HepG2 (cell line): ENCODE measurements at regions not wholly inside any gene's neighbourhood (a gene's known extent, or its start where the extent isn't known, plus 50 kb on each side); places are given as distances from the start of the nearest gene placed in this dataset.

Experiments used
- AGO1 ChIP-seq: fragments of 200-400 bp; formaldehyde crosslinking; IDR thresholded peaks from 2 replicates; pipeline ENCODE4 v1.6.1; 2017; ENCODE audit warnings: mild to moderate bottlenecking, low read depth, low read length, moderate library complexity; ENCODE audit not compliant: poor library complexity, severe bottlenecking
- PHF21A ChIP-seq: sonication (generic); formaldehyde crosslinking; IDR thresholded peaks from 2 replicates; pipeline ENCODE4 v1.5.0; 2020; ENCODE audit warnings: mild to moderate bottlenecking, missing genetic modification reagents
- RFXAP ChIP-seq: sonication (generic); formaldehyde crosslinking; IDR thresholded peaks from 2 replicates; pipeline ENCODE4 v1.4.0; 2020; ENCODE audit warnings: missing genetic modification reagents, borderline replicate concordance
- ZBTB1 ChIP-seq: sonication (generic); formaldehyde crosslinking; IDR thresholded peaks from 2 replicates; pipeline ENCODE4 v1.4.0; 2020; ENCODE audit warnings: missing genetic modification reagents, borderline replicate concordance
- TF ChIP-seq, protein P1 (sequence below), 2 experiments: fragments of 450-650 bp in 1 of 2; sonication (generic) in 1 of 2; formaldehyde crosslinking in 1 of 2; IDR thresholded peaks; 2 replicates each; pipeline versions ENCODE4 v1.6.1 to v1.8.0; 2016 to 2022; ENCODE audit warnings: antibody characterized with exemption in 1 of 2, mild to moderate bottlenecking in 1 of 2, missing genetic modification reagents in 1 of 2
- TF ChIP-seq, protein P2 (sequence below): IDR thresholded peaks from 2 replicates; pipeline ENCODE4 v1.6.1; 2016
- TF ChIP-seq, protein P3 (sequence below): sonication (generic); formaldehyde crosslinking; IDR thresholded peaks from 2 replicates; pipeline ENCODE4 v1.8.1; 2023; ENCODE audit warnings: mild to moderate bottlenecking, missing genetic modification reagents
- TF ChIP-seq, protein P4 (sequence below): sonication (generic); IDR thresholded peaks from 2 replicates; pipeline ENCODE4 v1.6.1; 2016; ENCODE audit warnings: low read depth, borderline replicate concordance

DNA sequence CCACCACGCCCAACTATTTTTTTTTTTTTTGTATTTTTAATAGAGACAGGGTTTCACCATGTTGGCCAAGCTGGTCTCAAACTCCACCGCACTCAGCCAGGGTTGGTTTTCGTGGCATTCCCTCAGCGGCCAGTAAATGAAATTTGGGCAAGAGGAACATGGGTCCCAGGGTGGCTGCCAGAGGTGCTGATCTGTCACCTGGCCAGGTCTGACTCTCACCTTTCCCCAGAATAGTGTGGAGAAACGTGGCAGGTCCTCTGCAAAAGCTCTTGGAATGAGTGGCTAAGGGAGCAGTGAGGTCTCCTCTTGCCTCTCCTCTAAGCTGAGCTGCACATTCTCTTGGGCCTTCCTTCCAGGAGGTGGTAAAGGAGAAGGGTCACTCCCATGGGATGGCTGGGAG is 170.1 kb downstream of the IRX2 start (continued):
- TF ChIP-seq, protein P1, sequence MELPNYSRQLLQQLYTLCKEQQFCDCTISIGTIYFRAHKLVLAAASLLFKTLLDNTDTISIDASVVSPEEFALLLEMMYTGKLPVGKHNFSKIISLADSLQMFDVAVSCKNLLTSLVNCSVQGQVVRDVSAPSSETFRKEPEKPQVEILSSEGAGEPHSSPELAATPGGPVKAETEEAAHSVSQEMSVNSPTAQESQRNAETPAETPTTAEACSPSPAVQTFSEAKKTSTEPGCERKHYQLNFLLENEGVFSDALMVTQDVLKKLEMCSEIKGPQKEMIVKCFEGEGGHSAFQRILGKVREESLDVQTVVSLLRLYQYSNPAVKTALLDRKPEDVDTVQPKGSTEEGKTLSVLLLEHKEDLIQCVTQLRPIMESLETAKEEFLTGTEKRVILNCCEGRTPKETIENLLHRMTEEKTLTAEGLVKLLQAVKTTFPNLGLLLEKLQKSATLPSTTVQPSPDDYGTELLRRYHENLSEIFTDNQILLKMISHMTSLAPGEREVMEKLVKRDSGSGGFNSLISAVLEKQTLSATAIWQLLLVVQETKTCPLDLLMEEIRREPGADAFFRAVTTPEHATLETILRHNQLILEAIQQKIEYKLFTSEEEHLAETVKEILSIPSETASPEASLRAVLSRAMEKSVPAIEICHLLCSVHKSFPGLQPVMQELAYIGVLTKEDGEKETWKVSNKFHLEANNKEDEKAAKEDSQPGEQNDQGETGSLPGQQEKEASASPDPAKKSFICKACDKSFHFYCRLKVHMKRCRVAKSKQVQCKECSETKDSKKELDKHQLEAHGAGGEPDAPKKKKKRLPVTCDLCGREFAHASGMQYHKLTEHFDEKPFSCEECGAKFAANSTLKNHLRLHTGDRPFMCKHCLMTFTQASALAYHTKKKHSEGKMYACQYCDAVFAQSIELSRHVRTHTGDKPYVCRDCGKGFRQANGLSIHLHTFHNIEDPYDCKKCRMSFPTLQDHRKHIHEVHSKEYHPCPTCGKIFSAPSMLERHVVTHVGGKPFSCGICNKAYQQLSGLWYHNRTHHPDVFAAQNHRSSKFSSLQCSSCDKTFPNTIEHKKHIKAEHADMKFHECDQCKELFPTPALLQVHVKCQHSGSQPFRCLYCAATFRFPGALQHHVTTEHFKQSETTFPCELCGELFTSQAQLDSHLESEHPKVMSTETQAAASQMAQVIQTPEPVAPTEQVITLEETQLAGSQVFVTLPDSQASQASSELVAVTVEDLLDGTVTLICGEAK (IDR thresholded peaks at IDR 0.05), result no peak
- TF ChIP-seq, protein P1 (CRISPR knock-in tag; IDR thresholded peaks at IDR 0.05), result no peak
- TF ChIP-seq, protein P2, sequence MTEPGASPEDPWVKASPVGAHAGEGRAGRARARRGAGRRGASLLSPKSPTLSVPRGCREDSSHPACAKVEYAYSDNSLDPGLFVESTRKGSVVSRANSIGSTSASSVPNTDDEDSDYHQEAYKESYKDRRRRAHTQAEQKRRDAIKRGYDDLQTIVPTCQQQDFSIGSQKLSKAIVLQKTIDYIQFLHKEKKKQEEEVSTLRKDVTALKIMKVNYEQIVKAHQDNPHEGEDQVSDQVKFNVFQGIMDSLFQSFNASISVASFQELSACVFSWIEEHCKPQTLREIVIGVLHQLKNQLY (CRISPR knock-in tag), result no peak
- no peak for TF ChIP-seq RFXAP (CRISPR knock-in tag)
- TF ChIP-seq, protein P3, sequence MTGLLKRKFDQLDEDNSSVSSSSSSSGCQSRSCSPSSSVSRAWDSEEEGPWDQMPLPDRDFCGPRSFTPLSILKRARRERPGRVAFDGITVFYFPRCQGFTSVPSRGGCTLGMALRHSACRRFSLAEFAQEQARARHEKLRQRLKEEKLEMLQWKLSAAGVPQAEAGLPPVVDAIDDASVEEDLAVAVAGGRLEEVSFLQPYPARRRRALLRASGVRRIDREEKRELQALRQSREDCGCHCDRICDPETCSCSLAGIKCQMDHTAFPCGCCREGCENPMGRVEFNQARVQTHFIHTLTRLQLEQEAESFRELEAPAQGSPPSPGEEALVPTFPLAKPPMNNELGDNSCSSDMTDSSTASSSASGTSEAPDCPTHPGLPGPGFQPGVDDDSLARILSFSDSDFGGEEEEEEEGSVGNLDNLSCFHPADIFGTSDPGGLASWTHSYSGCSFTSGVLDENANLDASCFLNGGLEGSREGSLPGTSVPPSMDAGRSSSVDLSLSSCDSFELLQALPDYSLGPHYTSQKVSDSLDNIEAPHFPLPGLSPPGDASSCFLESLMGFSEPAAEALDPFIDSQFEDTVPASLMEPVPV (CRISPR knock-in tag), result no peak
- TF ChIP-seq PHF21A (CRISPR knock-in tag), result no peak
- TF ChIP-seq ZBTB1, result no peak
- TF ChIP-seq, protein P4, sequence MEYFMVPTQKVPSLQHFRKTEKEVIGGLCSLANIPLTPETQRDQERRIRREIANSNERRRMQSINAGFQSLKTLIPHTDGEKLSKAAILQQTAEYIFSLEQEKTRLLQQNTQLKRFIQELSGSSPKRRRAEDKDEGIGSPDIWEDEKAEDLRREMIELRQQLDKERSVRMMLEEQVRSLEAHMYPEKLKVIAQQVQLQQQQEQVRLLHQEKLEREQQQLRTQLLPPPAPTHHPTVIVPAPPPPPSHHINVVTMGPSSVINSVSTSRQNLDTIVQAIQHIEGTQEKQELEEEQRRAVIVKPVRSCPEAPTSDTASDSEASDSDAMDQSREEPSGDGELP, result no peak
- TF ChIP-seq AGO1, result no peak
